ENCODE measurements at regions not wholly inside any gene's neighbourhood (a gene's known extent, or its start where the extent isn't known, plus 50 kb on each side); places are given as distances from the start of the nearest gene placed in this dataset.

GRCh38 chr18:37662546-37663339, 97.1 kb upstream of the CELF4 start:
- Mint-ChIP-seq H3K27ac (no peak overlapping the region), H3K4me3 (no peak overlapping the region), H3K9me3 (peaks cover 0 to 6% of the 10 kb centered on the region in 2 donors), H3K4me1 (no peaks in the 10 kb centered on the region), H3K27me3 (no peaks in the 10 kb centered on the region)
- ATAC-seq (no peak), DNase-seq (no peak)

GRCh38 chr18:37662099-37662498, 96.5 kb upstream of the CELF4 start:
- H3K4me3 Mint-ChIP-seq = no peak overlapping the region
- H3K27ac Mint-ChIP-seq = no peak overlapping the region
- ATAC-seq (no peak), DNase-seq (no peak)
- no peaks in the 10 kb centered on the region for H3K4me1 Mint-ChIP-seq
- H3K9me3 Mint-ChIP-seq = peaks cover 0 to 6% of the 10 kb centered on the region in 2 donors
- no peaks in the 10 kb centered on the region for H3K27me3 Mint-ChIP-seq

DNA sequence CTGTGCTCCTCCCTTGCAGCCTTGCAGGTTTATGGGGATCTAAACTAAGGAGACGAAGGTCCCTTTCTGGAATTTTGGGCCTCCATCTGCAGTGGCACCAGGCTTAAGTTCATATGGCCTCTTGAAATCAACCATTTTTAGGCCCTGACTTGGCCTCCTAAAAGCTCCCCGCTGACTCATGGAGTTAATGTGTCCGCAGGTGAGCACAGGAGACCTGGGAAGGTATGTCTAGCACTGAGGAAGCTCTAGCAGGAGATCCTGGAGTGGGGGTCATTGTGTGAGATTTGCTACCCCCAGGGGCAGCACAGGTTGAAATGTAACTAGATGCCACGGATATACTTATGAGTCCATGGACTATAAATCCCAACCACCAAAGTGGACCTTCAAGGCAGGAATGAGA, 95.9 kb upstream of the CELF4 start:
- H3K4me1 Mint-ChIP-seq = no peaks in the 10 kb centered on the region
- peaks cover under 1% of the 10 kb centered on the region for H3K27me3 Mint-ChIP-seq
- DNase-seq (no peak), ATAC-seq (no peak)
- peaks cover 0 to 6% of the 10 kb centered on the region in 2 donors for H3K9me3 Mint-ChIP-seq
- no peak overlapping the region for H3K4me3 Mint-ChIP-seq
- no peak overlapping the region for H3K27ac Mint-ChIP-seq

GRCh38 chr18:37661061-37661460, 95.5 kb upstream of the CELF4 start:
- ATAC-seq (no peak), DNase-seq (no peak)
- H3K27ac Mint-ChIP-seq = no peak overlapping the region
- H3K4me3 Mint-ChIP-seq = no peak overlapping the region
- peaks cover 3 to 7% of the 10 kb centered on the region in 2 donors for H3K9me3 Mint-ChIP-seq
- H3K4me1 Mint-ChIP-seq = no peaks in the 10 kb centered on the region
- H3K27me3 Mint-ChIP-seq = peaks cover 5% of the 10 kb centered on the region

GRCh38 chr18:37660658-37661057, 95.1 kb upstream of the CELF4 start:
- Mint-ChIP-seq H3K9me3 (peaks cover 7 to 11% of the 10 kb centered on the region in 2 donors), H3K27me3 (peaks cover 9% of the 10 kb centered on the region), H3K27ac (no peak overlapping the region), H3K4me3 (no peak overlapping the region), H3K4me1 (no peaks in the 10 kb centered on the region)
- DNase-seq (no peak), ATAC-seq (no peak)

GRCh38 chr18:37659906-37660305, 94.3 kb upstream of the CELF4 start:
- H3K4me1 Mint-ChIP-seq = no peaks in the 10 kb centered on the region
- H3K9me3 Mint-ChIP-seq = peaks cover 8 to 14% of the 10 kb centered on the region in 2 donors
- peaks cover 12% of the 10 kb centered on the region for H3K27me3 Mint-ChIP-seq
- no peak overlapping the region for H3K27ac Mint-ChIP-seq
- H3K4me3 Mint-ChIP-seq = no peak overlapping the region
- DNase-seq (no peak), ATAC-seq (no peak)

DNA sequence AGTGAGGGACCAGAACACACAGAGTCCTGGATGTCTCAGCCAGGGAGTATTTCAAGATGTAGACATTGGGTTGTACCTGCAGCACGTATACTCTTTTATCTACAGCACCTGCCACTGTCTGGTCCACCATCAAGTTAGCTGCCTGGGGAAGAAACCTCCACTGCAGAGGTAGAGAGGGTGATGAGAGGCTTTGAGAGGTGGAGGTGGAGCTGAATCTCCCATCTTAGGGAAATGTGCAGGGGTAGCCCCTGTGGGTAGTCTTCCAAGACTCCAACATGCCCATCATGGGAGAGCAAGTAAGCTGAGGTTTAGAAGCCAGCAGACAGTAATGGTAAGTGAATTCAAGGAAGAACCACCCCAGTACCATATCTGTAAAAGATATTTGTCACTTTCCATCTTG, 93.3 kb upstream of the CELF4 start:
- H3K27me3 Mint-ChIP-seq = peaks cover 12% of the 10 kb centered on the region
- H3K9me3 Mint-ChIP-seq = peaks cover 8 to 14% of the 10 kb centered on the region in 2 donors
- ATAC-seq (no peak), DNase-seq (no peak)
- H3K4me1 Mint-ChIP-seq = no peaks in the 10 kb centered on the region
- no peak overlapping the region for H3K4me3 Mint-ChIP-seq
- H3K27ac Mint-ChIP-seq = no peak overlapping the region

- Mint-ChIP-seq H3K27ac (no peak overlapping the region), H3K4me3 (no peak overlapping the region), H3K4me1 (no peaks in the 10 kb centered on the region), H3K9me3 (peaks cover 8 to 14% of the 10 kb centered on the region in 2 donors), H3K27me3 (peaks cover 12% of the 10 kb centered on the region)
- DNase-seq (no peak), ATAC-seq (no peak)
These were observed 91.9 kb upstream of the CELF4 start for GRCh38 chr18:37657493-37657892.

- no peak for ATAC-seq
- Mint-ChIP-seq H3K27me3 (peaks cover 12% of the 10 kb centered on the region), H3K27ac (no peak overlapping the region), H3K4me1 (no peaks in the 10 kb centered on the region), H3K4me3 (no peak overlapping the region), H3K9me3 (peaks cover 8 to 14% of the 10 kb centered on the region in 2 donors)
- DNase-seq = no peak
These were observed 89.3 kb upstream of the CELF4 start for GRCh38 chr18:37654731-37655369.

- ATAC-seq (no peak), DNase-seq (no peak)
- no peak overlapping the region for H3K4me3 Mint-ChIP-seq
- H3K27ac Mint-ChIP-seq = no peak overlapping the region
- H3K27me3 Mint-ChIP-seq = peaks cover 12% of the 10 kb centered on the region
- H3K4me1 Mint-ChIP-seq = no peaks in the 10 kb centered on the region
- H3K9me3 Mint-ChIP-seq = peaks cover 8 to 14% of the 10 kb centered on the region in 2 donors
These were observed 88.4 kb upstream of the CELF4 start for GRCh38 chr18:37654034-37654433.

DNA sequence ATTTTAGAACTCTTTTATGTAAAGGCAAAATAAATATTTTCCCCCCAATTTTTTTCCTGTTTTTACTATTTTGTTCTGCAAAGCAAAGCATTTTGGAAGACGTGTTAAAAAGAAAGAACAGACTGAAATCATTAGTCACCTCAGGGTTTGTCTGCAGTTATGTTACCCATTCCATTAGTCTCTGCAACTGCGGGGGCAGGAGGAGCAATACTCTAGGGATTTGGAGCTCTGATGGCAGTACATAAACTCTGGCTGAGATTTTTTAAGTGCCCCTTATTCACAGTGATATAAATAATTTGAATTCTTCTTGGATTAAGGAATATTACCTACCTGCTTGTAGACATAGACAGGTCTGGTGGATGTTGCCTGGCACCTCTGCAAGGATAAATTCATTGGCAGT, 88.0 kb upstream of the CELF4 start:
- no peak for ATAC-seq
- Mint-ChIP-seq H3K27ac (no peak overlapping the region), H3K4me3 (no peak overlapping the region), H3K4me1 (no peaks in the 10 kb centered on the region), H3K9me3 (peaks cover 8 to 10% of the 10 kb centered on the region in 2 donors), H3K27me3 (peaks cover 12% of the 10 kb centered on the region)
- DNase-seq = no peak

- no peaks in the 10 kb centered on the region for H3K4me1 Mint-ChIP-seq
These were observed 84.3 kb upstream of the CELF4 start for GRCh38 chr18:37649930-37650329.

GRCh38 chr18:37649416-37649815, 83.8 kb upstream of the CELF4 start:
- Mint-ChIP-seq H3K4me3 (no peak overlapping the region), H3K27ac (no peak overlapping the region), H3K4me1 (no peaks in the 10 kb centered on the region), H3K27me3 (no peaks in the 10 kb centered on the region), H3K9me3 (peaks cover 7 to 20% of the 10 kb centered on the region in 2 donors)
- DNase-seq = no peak
- no peak for ATAC-seq

More at GRCh38 chr18:37649930-37650329, 84.3 kb upstream of the CELF4 start:
- no peak overlapping the region for H3K27ac Mint-ChIP-seq
- H3K27me3 Mint-ChIP-seq = no peaks in the 10 kb centered on the region
- H3K9me3 Mint-ChIP-seq = peaks cover 7 to 16% of the 10 kb centered on the region in 2 donors
- DNase-seq (no peak), ATAC-seq (no peak)
- no peak overlapping the region for H3K4me3 Mint-ChIP-seq

- Mint-ChIP-seq H3K9me3 (peaks cover 0 to 20% of the 10 kb centered on the region in 2 donors), H3K4me1 (no peaks in the 10 kb centered on the region), H3K27me3 (no peaks in the 10 kb centered on the region), H3K4me3 (no peak overlapping the region), H3K27ac (no peak overlapping the region)
- DNase-seq (no peak), ATAC-seq (no peak)
These were observed 76.0 kb upstream of the CELF4 start for GRCh38 chr18:37641573-37641972.

DNA sequence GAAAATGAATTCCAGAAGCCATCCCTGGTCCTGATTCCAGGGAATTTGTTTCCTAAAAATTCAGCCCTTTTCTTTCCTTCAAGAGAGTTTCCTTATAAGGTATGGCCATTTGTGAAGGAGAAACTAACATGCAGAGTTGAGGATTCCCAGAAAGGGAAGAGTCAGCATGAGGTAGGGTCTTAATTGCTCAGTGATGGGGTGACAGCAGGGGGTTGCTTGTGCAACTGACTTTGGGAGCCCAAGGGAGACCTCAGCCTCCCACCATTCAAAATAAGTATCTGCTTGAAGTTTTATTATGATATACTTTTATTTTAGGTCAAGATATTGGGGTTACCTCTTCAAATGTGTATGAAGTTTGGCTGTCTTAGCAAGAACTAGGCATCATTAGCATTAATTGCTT, 74.9 kb upstream of the CELF4 start:
- Mint-ChIP-seq H3K9me3 (peaks cover 0 to 19% of the 10 kb centered on the region in 2 donors), H3K27ac (no peak overlapping the region), H3K4me1 (no peaks in the 10 kb centered on the region), H3K4me3 (no peak overlapping the region), H3K27me3 (no peaks in the 10 kb centered on the region)
- ATAC-seq = no peak
- no peak for DNase-seq

- Mint-ChIP-seq H3K4me3 (no peak overlapping the region), H3K27me3 (no peaks in the 10 kb centered on the region), H3K27ac (no peak overlapping the region), H3K9me3 (peaks cover 0 to 13% of the 10 kb centered on the region in 2 donors), H3K4me1 (no peaks in the 10 kb centered on the region)
- DNase-seq (no peak), ATAC-seq (no peak)
These were observed 74.2 kb upstream of the CELF4 start for GRCh38 chr18:37639846-37640245.
